HEK293 (cell line): ENCODE measurements at regions not wholly inside any gene's neighbourhood (a gene's known extent, or its start where the extent isn't known, plus 50 kb on each side); places are given as distances from the start of the nearest gene placed in this dataset.

ENCODE experiments used
- CTCF ChIA-PET: fragments of 350-600 bp; formaldehyde crosslinking; extraction: SDS; loops from one replicate; lab custom pipeline; 2021; ENCODE audit warnings: antibody characterized with exemption; lab: Yijun Ruan, JAX
- POLR2A ChIA-PET: fragments of 300-600 bp; formaldehyde crosslinking; extraction: SDS; loops from one replicate; lab custom pipeline; 2020; ENCODE audit warnings: antibody characterized with exemption, inconsistent platforms; lab: Yijun Ruan, JAX
- H3K27ac ChIP-seq: fragments of 200-500 bp; sonication (Bioruptor generic); 2 replicates; pipeline ENCODE4 v1.5.1; 2014; ENCODE audit warnings: low read depth, low read length, control low read depth, inconsistent platforms; ENCODE audit errors: extremely low read depth
- H3K36me3 ChIP-seq, 2 experiments: fragments of 200-500 bp in 1 of 2; sonication (Bioruptor generic) in 1 of 2; 1 replicate in 1 of 2; 2 replicates in 1 of 2; pipeline ENCODE4 v1.5.1; 2014 to 2017; ENCODE audit warnings: inconsistent platforms in 2 of 2, low read length in 2 of 2; ENCODE audit not compliant: control insufficient read depth in 2 of 2, insufficient read depth in 1 of 2
- H3K4me1 ChIP-seq: fragments of 200-500 bp; sonication (Bioruptor generic); 2 replicates; pipeline ENCODE4 v1.5.1; 2014; ENCODE audit warnings: mild to moderate bottlenecking, low read length, inconsistent platforms; ENCODE audit not compliant: control insufficient read depth, insufficient read depth
- H3K4me3 ChIP-seq: 2 replicates; pipeline ENCODE4 v1.5.1; 2011; ENCODE audit warnings: low read depth, mild to moderate bottlenecking, control low read depth, low read length, moderate library complexity
- H3K9me3 ChIP-seq: fragments of 200-500 bp; sonication (Bioruptor generic); 2 replicates; pipeline ENCODE4 v1.5.1; 2014; ENCODE audit warnings: low read depth, low read length, inconsistent platforms; ENCODE audit not compliant: control insufficient read depth, insufficient read depth
- KLF10 ChIP-seq: fragments of 450-650 bp; IDR thresholded peaks from 2 replicates; pipeline ENCODE4 v1.5.1; 2018; ENCODE audit warnings: missing biosample characterization, mild to moderate bottlenecking, missing genetic modification characterization
- MEIS1 ChIP-seq: sonication (generic); formaldehyde crosslinking; IDR thresholded peaks from 2 replicates; pipeline ENCODE4 v1.8.1; 2022; ENCODE audit warnings: missing genetic modification reagents, mild to moderate bottlenecking, borderline replicate concordance
- MYNN ChIP-seq: fragments of 450-650 bp; formaldehyde crosslinking; IDR thresholded peaks from 2 replicates; pipeline ENCODE4 v1.5.1; 2016; ENCODE audit warnings: missing biosample characterization, missing genetic modification characterization, borderline replicate concordance
- MZF1 ChIP-seq: fragments of 450-650 bp; formaldehyde crosslinking; IDR thresholded peaks from 2 replicates; pipeline ENCODE4 v1.5.1; 2017; ENCODE audit warnings: missing biosample characterization, missing genetic modification characterization, borderline replicate concordance
- OVOL3 ChIP-seq: fragments of 450-650 bp; formaldehyde crosslinking; IDR thresholded peaks from 2 replicates; pipeline ENCODE4 v1.5.1; 2016; ENCODE audit warnings: missing biosample characterization, missing genetic modification characterization
- SALL2 ChIP-seq: fragments of 450-650 bp; formaldehyde crosslinking; IDR thresholded peaks from 2 replicates; pipeline ENCODE4 v1.5.0; 2017; ENCODE audit warnings: missing biosample characterization, mild to moderate bottlenecking, missing genetic modification characterization, borderline replicate concordance
- SP3 ChIP-seq: fragments of 450-650 bp; formaldehyde crosslinking; IDR thresholded peaks from 2 replicates; pipeline ENCODE4 v1.5.1; 2016; ENCODE audit warnings: missing biosample characterization, missing genetic modification characterization
- ZBTB48 ChIP-seq: fragments of 450-650 bp; formaldehyde crosslinking; IDR thresholded peaks from 2 replicates; pipeline ENCODE4 v1.5.1; 2016; ENCODE audit warnings: missing biosample characterization, missing genetic modification characterization
- ZFHX2 ChIP-seq: fragments of 450-650 bp; formaldehyde crosslinking; conservative IDR thresholded peaks from 2 replicates; pipeline ENCODE4 v1.5.1; 2016; ENCODE audit warnings: missing biosample characterization, missing genetic modification characterization
- ZNF19 ChIP-seq: fragments of 450-650 bp; formaldehyde crosslinking; IDR thresholded peaks from 2 replicates; pipeline ENCODE4; 2016; ENCODE audit warnings: missing biosample characterization, missing genetic modification characterization, low read depth
- ZNF311 ChIP-seq: fragments of 450-650 bp; formaldehyde crosslinking; IDR thresholded peaks from 2 replicates; pipeline ENCODE4 v1.5.1; 2017; ENCODE audit warnings: missing biosample characterization, missing genetic modification characterization, borderline replicate concordance
- ZNF37A ChIP-seq: fragments of 450-650 bp; IDR thresholded peaks from 2 replicates; pipeline ENCODE4 v1.5.1; 2018; ENCODE audit warnings: missing biosample characterization, missing genetic modification characterization
- ZNF391 ChIP-seq: fragments of 450-650 bp; formaldehyde crosslinking; IDR thresholded peaks from 2 replicates; pipeline ENCODE4 v1.5.1; 2016; ENCODE audit warnings: low read depth, missing biosample characterization, missing genetic modification characterization, borderline replicate concordance
- ZNF529 ChIP-seq: fragments of 450-650 bp; formaldehyde crosslinking; IDR thresholded peaks from 2 replicates; pipeline ENCODE4 v1.5.1; 2017; ENCODE audit warnings: missing genetic modification characterization, missing biosample characterization; ENCODE audit not compliant: insufficient replicate concordance
- ZNF549 ChIP-seq: fragments of 450-650 bp; IDR thresholded peaks from 2 replicates; pipeline ENCODE4 v1.5.1; 2018; ENCODE audit warnings: missing biosample characterization, missing genetic modification characterization, mild to moderate bottlenecking, inconsistent platforms, moderate library complexity
- ZNF629 ChIP-seq: fragments of 450-650 bp; formaldehyde crosslinking; IDR thresholded peaks from 2 replicates; pipeline ENCODE4 v1.5.1; 2017; ENCODE audit warnings: missing biosample characterization, missing genetic modification characterization
- ZNF654 ChIP-seq: fragments of 450-650 bp; formaldehyde crosslinking; IDR thresholded peaks from 2 replicates; pipeline ENCODE4 v1.5.1; 2016; ENCODE audit warnings: low read depth, missing biosample characterization, missing genetic modification characterization
- TF ChIP-seq, protein P1 (sequence below): fragments of 450-650 bp; formaldehyde crosslinking; conservative IDR thresholded peaks from 2 replicates; pipeline ENCODE4 v1.5.1; 2016; ENCODE audit warnings: low read depth, missing biosample characterization, missing genetic modification characterization
- TF ChIP-seq, protein P2 (sequence below): fragments of 450-650 bp; formaldehyde crosslinking; IDR thresholded peaks from 2 replicates; pipeline ENCODE4 v1.5.1; 2017; ENCODE audit warnings: missing biosample characterization, missing genetic modification characterization
- TF ChIP-seq, protein P3 (sequence below): fragments of 450-650 bp; formaldehyde crosslinking; IDR thresholded peaks from 2 replicates; pipeline ENCODE4 v1.5.1; 2016; ENCODE audit warnings: missing biosample characterization, missing genetic modification characterization
- TF ChIP-seq, protein P4 (sequence below): fragments of 450-650 bp; formaldehyde crosslinking; IDR thresholded peaks from 2 replicates; pipeline ENCODE4 v1.5.1; 2016; ENCODE audit warnings: missing biosample characterization, missing genetic modification characterization
- TF ChIP-seq, protein P5 (sequence below): fragments of 450-650 bp; formaldehyde crosslinking; IDR thresholded peaks from 2 replicates; pipeline ENCODE4 v1.5.1; 2016; ENCODE audit warnings: missing biosample characterization, missing genetic modification characterization

DNA sequence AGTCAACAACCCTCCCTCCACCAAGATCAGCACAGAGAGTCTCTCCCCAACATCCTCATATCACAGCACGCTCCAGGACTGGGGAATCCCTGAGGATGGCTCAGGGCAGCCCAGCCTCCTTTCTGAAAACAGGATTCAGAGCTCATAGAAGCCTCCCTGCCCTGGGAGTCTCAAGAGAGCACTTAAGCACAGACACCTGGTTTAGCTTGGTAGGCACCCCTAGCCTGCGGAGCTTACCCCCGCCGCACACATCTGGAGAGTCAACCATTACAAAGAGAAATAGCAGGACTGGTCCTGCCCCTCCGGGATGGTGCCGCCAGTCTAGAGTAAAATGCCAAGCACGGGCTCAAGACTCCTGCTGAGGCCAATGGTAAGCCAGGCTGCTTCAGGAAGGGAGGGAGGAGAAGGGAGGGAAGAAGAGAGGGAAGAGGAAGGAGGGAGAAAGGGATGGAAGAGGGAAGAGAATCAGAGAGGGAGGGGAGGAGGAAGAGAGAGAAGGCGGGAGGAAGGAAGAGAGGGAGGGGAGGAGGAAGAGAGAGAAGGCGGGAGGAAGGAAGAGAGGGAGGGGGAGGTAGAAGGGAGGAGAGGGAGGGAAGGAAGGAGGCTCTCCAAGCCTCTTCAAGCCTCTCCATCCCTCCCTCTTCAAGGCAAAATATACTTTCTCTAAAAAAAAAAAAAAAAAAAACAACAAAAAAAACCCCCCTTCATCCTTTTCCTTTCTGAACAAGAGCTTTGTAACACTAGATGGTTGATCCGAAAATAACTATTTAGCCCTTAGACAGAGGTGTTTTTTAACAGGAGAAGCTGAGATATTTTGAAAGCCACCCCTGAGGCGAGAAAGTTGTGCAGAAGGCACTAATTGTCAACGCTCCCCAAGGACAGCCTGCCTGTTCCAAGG lies 278.6 kb upstream of the TLE3 start:
- POLR2A ChIA-PET: interaction anchor here (0.6 to 1.0 kb wide), 4 partner anchors 132 to 886 kb away, joined by 3 to 6 read pairs (median 4); no protein-coding TSS in a partner anchor
- H3K9me3 ChIP-seq: no peaks in the 10 kb centered on the region
- no peak overlapping the region; the same call in 1 of the 2 replicates for H3K27ac ChIP-seq
- H3K36me3 ChIP-seq: no peaks in the 10 kb centered on the region
- H3K4me1 ChIP-seq: peaks cover 2% of the 10 kb centered on the region; the same call in 1 of the 2 replicates
- CTCF ChIA-PET: interaction anchor here (0.6 to 1.8 kb wide), 7 partner anchors 11 to 852 kb away, joined by 3 to 9 read pairs (median 5); no protein-coding TSS in a partner anchor
- H3K4me3 ChIP-seq: no peak overlapping the region
- TF ChIP-seq, protein P1, sequence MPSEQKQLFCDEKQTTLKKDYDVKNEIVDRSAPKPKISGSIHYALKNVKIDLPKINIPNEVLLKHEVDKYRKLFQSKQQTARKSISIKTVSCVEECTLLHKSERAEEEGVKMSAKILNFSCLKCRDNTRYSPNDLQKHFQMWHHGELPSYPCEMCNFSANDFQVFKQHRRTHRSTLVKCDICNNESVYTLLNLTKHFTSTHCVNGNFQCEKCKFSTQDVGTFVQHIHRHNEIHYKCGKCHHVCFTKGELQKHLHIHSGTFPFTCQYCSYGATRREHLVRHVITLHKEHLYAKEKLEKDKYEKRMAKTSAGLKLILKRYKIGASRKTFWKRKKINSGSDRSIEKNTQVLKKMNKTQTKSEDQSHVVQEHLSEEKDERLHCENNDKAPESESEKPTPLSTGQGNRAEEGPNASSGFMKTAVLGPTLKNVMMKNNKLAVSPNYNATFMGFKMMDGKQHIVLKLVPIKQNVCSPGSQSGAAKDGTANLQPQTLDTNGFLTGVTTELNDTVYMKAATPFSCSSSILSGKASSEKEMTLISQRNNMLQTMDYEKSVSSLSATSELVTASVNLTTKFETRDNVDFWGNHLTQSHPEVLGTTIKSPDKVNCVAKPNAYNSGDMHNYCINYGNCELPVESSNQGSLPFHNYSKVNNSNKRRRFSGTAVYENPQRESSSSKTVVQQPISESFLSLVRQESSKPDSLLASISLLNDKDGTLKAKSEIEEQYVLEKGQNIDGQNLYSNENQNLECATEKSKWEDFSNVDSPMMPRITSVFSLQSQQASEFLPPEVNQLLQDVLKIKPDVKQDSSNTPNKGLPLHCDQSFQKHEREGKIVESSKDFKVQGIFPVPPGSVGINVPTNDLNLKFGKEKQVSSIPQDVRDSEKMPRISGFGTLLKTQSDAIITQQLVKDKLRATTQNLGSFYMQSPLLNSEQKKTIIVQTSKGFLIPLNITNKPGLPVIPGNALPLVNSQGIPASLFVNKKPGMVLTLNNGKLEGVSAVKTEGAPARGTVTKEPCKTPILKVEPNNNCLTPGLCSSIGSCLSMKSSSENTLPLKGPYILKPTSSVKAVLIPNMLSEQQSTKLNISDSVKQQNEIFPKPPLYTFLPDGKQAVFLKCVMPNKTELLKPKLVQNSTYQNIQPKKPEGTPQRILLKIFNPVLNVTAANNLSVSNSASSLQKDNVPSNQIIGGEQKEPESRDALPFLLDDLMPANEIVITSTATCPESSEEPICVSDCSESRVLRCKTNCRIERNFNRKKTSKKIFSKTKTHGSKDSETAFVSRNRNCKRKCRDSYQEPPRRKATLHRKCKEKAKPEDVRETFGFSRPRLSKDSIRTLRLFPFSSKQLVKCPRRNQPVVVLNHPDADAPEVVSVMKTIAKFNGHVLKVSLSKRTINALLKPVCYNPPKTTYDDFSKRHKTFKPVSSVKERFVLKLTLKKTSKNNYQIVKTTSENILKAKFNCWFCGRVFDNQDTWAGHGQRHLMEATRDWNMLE: no peak
- TF ChIP-seq ZNF311 (tag by site-specific recombination) (no peak), ZNF549 (tag by site-specific recombination) (no peak), ZFHX2 (tag by site-specific recombination) (peak; percentile 48; the same call in 1 of the 2 replicates), KLF10 (tag by site-specific recombination) (no peak), ZNF629 (no peak), MZF1 (no peak), ZNF19 (tag by site-specific recombination) (no peak), ZNF391 (tag by site-specific recombination) (no peak), ZNF37A (tag by site-specific recombination) (no peak), SALL2 (0 out of 2 replicates have a peak, but pooled peaks have one; percentile 42), SP3 (tag by site-specific recombination) (peak; percentile 63), MEIS1 (CRISPR knock-in tag) (no peak), OVOL3 (tag by site-specific recombination) (no peak), MYNN (tag by site-specific recombination) (no peak), ZNF654 (tag by site-specific recombination) (no peak), ZNF529 (no peak), ZBTB48 (tag by site-specific recombination) (peak; percentile 43; the same call in 1 of the 2 replicates)
- TF ChIP-seq, protein P2, sequence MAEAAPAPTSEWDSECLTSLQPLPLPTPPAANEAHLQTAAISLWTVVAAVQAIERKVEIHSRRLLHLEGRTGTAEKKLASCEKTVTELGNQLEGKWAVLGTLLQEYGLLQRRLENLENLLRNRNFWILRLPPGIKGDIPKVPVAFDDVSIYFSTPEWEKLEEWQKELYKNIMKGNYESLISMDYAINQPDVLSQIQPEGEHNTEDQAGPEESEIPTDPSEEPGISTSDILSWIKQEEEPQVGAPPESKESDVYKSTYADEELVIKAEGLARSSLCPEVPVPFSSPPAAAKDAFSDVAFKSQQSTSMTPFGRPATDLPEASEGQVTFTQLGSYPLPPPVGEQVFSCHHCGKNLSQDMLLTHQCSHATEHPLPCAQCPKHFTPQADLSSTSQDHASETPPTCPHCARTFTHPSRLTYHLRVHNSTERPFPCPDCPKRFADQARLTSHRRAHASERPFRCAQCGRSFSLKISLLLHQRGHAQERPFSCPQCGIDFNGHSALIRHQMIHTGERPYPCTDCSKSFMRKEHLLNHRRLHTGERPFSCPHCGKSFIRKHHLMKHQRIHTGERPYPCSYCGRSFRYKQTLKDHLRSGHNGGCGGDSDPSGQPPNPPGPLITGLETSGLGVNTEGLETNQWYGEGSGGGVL: peak; percentile 77
- TF ChIP-seq, protein P3, sequence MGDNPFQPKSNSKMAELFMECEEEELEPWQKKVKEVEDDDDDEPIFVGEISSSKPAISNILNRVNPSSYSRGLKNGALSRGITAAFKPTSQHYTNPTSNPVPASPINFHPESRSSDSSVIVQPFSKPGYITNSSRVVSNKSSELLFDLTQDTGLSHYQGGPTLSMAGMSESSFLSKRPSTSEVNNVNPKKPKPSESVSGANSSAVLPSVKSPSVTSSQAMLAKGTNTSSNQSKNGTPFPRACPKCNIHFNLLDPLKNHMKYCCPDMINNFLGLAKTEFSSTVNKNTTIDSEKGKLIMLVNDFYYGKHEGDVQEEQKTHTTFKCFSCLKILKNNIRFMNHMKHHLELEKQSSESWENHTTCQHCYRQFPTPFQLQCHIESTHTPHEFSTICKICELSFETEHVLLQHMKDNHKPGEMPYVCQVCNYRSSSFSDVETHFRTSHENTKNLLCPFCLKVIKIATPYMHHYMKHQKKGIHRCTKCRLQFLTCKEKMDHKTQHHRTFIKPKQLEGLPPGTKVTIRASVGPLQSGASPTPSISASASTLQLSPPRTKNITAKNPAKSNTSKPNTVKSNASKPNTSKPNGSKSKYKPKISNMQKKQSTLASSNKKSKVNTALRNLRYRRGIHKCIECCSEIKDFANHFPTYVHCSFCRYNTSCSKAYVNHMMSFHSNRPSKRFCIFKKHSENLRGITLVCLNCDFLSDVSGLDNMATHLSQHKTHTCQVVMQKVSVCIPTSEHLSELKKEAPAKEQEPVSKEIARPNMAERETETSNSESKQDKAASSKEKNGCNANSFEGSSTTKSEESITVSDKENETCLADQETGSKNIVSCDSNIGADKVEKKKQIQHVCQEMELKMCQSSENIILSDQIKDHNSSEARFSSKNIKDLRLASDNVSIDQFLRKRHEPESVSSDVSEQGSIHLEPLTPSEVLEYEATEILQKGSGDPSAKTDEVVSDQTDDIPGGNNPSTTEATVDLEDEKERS: no peak
- TF ChIP-seq, protein P4, sequence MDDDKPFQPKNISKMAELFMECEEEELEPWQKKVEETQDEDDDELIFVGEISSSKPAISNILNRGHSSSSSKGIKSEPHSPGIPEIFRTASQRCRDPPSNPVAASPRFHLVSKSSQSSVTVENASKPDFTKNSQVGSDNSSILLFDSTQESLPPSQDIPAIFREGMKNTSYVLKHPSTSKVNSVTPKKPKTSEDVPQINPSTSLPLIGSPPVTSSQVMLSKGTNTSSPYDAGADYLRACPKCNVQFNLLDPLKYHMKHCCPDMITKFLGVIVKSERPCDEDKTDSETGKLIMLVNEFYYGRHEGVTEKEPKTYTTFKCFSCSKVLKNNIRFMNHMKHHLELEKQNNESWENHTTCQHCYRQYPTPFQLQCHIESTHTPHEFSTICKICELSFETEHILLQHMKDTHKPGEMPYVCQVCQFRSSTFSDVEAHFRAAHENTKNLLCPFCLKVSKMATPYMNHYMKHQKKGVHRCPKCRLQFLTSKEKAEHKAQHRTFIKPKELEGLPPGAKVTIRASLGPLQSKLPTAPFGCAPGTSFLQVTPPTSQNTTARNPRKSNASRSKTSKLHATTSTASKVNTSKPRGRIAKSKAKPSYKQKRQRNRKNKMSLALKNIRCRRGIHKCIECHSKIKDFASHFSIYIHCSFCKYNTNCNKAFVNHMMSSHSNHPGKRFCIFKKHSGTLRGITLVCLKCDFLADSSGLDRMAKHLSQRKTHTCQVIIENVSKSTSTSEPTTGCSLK (tag by site-specific recombination): no peak
- TF ChIP-seq, protein P5, sequence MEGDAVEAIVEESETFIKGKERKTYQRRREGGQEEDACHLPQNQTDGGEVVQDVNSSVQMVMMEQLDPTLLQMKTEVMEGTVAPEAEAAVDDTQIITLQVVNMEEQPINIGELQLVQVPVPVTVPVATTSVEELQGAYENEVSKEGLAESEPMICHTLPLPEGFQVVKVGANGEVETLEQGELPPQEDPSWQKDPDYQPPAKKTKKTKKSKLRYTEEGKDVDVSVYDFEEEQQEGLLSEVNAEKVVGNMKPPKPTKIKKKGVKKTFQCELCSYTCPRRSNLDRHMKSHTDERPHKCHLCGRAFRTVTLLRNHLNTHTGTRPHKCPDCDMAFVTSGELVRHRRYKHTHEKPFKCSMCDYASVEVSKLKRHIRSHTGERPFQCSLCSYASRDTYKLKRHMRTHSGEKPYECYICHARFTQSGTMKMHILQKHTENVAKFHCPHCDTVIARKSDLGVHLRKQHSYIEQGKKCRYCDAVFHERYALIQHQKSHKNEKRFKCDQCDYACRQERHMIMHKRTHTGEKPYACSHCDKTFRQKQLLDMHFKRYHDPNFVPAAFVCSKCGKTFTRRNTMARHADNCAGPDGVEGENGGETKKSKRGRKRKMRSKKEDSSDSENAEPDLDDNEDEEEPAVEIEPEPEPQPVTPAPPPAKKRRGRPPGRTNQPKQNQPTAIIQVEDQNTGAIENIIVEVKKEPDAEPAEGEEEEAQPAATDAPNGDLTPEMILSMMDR (tag by site-specific recombination): no peak
